K562 (cell line): ENCODE measurements at regions not wholly inside any gene's neighbourhood (a gene's known extent, or its start where the extent isn't known, plus 50 kb on each side); places are given as distances from the start of the nearest gene placed in this dataset.

Experiments used
- ATAC-seq: fragments of 200-7000 bp; cut with Tn5 transposase; 3 replicates; pipeline ENCODE4 v1.9.1; 2020; ENCODE audit warnings: moderate library complexity
- BruUV-seq: library from RNA; stranded (reverse); fragments of 400-500 nt; replicated peaks from 2 replicates; lab custom pipeline; 2021; lab: Mats Ljungman, UMichigan
- CTCF ChIA-PET: fragments of 300-600 bp; formaldehyde crosslinking; extraction: SDS; loops from one replicate; lab custom pipeline; 2021; ENCODE audit warnings: low intra/inter-chr PET ratio; lab: Yijun Ruan, JAX
- POLR2A ChIA-PET: fragments of 300-600, 350-650 bp; sonication (Branson Sonifier 250); formaldehyde crosslinking; extraction: SDS; loops from one replicate; lab custom pipeline; 2021; ENCODE audit warnings: antibody characterized with exemption, inconsistent platforms; lab: Yijun Ruan, JAX
- DNase-seq, 4 experiments: peaks; one replicate each; pipeline versions ENCODE4 v3.0.0 to v3.0.0-alpha.2; 2011 to 2018; ENCODE audit warnings: low spot score in 3 of 4, mixed read lengths in 3 of 4; ENCODE audit errors: extremely low read depth in 1 of 4
- FAIRE-seq: peaks from 2 replicates; lab custom pipeline; 2011; peaks lifted over from hg19 to GRCh38; lab: Jason Lieb, UNC
- H2AFZ ChIP-seq: 2 replicates; pipeline ENCODE4 v1.6.0; 2011; ENCODE audit warnings: low read depth, low read length, control low read depth, inconsistent platforms
- H3K27ac ChIP-seq: fragments of 200-600 bp; 3 replicates; pipeline ENCODE4 v1.8.0; 2011; ENCODE audit warnings: low read depth, mild to moderate bottlenecking, control low read depth, inconsistent platforms, low read length, moderate library complexity, mixed read lengths; ENCODE audit errors: extremely low read depth
- H3K27me3 ChIP-seq, 2 experiments: fragments of 300-600 bp in 1 of 2; 2 replicates in 1 of 2; 3 replicates in 1 of 2; pipeline versions ENCODE4 v1.6.0 to v1.8.0; 2011; ENCODE audit warnings: inconsistent platforms in 2 of 2, low read length in 2 of 2, mild to moderate bottlenecking in 1 of 2, mixed read lengths in 1 of 2, moderate library complexity in 1 of 2; ENCODE audit not compliant: control insufficient read depth in 2 of 2, insufficient read depth in 2 of 2
- H3K36me3 ChIP-seq: fragments of 300-600 bp; 3 replicates; pipeline ENCODE4 v1.8.0; 2011; ENCODE audit warnings: mild to moderate bottlenecking, low read length, inconsistent platforms; ENCODE audit not compliant: control insufficient read depth, insufficient read depth
- H3K4me1 ChIP-seq, 2 experiments: fragments of 200-600 bp in 1 of 2; replicated peaks in 1 of 2; 2 replicates in 1 of 2; 3 replicates in 1 of 2; pipeline versions ENCODE4 v1.5.1 to v1.8.0; 2011; ENCODE audit warnings: inconsistent platforms in 2 of 2, low read length in 2 of 2, mild to moderate bottlenecking in 1 of 2, mixed read lengths in 1 of 2, moderate library complexity in 1 of 2; ENCODE audit not compliant: control insufficient read depth in 2 of 2, insufficient read depth in 2 of 2
- H3K4me2 ChIP-seq: 2 replicates; pipeline ENCODE4 v1.6.1; 2011; ENCODE audit warnings: low read length, control low read depth, inconsistent platforms, mixed read lengths; ENCODE audit not compliant: insufficient read depth
- H3K4me3 ChIP-seq: fragments of 200-600 bp; sonication (generic), shearing (Covaris generic); 2 replicates; pipeline ENCODE4 v1.5.1; 2016; ENCODE audit warnings: control low read depth, inconsistent platforms
- H3K79me2 ChIP-seq: fragments of 200-600 bp; 3 replicates; pipeline ENCODE4 v1.8.0; 2011; ENCODE audit warnings: low read length, inconsistent platforms; ENCODE audit not compliant: control insufficient read depth, insufficient read depth
- H3K9ac ChIP-seq, 2 experiments: 2 replicates each; pipeline versions ENCODE4 v1.6.0 to v1.6.1; 2011; ENCODE audit warnings: low read depth in 2 of 2, low read length in 2 of 2, control low read depth in 1 of 2, inconsistent platforms in 1 of 2, mild to moderate bottlenecking in 1 of 2, mixed read lengths in 1 of 2; ENCODE audit not compliant: insufficient read depth in 1 of 2
- H3K9me1 ChIP-seq: one replicate; pipeline ENCODE4 v1.6.0; 2011; ENCODE audit warnings: inconsistent platforms, mild to moderate bottlenecking, low read length, moderate library complexity; ENCODE audit not compliant: control insufficient read depth, insufficient read depth
- H3K9me3 ChIP-seq: replicated peaks from 2 replicates; pipeline ENCODE4 v1.5.1; 2011; ENCODE audit warnings: low read depth, low read length, inconsistent platforms; ENCODE audit not compliant: control insufficient read depth, insufficient read depth
- H4K20me1 ChIP-seq: replicated peaks from 2 replicates; pipeline ENCODE4 v1.6.1; 2011; ENCODE audit warnings: low read length, inconsistent platforms, mixed read lengths; ENCODE audit not compliant: control insufficient read depth, insufficient read depth
- BRD4 ChIP-seq: fragments of 200-600 bp; sonication (generic); IDR thresholded peaks from 2 replicates; pipeline ENCODE4 v1.6.1; 2017; ENCODE audit warnings: inconsistent platforms
- MIER1 ChIP-seq: fragments of 450-650 bp; IDR thresholded peaks from 2 replicates; pipeline ENCODE4 v1.6.1; 2016; ENCODE audit warnings: antibody characterized with exemption, mild to moderate bottlenecking, low read depth
- PTTG1 ChIP-seq: fragments of 450-650 bp; IDR thresholded peaks from 2 replicates; pipeline ENCODE4 v1.6.1; 2016; ENCODE audit warnings: low read depth, mild to moderate bottlenecking, missing genetic modification characterization, missing compliant biosample characterization
- SUPT5H ChIP-seq: fragments of 450-650 bp; IDR thresholded peaks from 2 replicates; pipeline ENCODE4 v1.6.1; 2016
- ZBTB17 ChIP-seq: fragments of 450-650 bp; formaldehyde crosslinking; IDR thresholded peaks from 2 replicates; pipeline ENCODE4 v1.4.0; 2020; ENCODE audit warnings: mild to moderate bottlenecking
- ZC3H8 ChIP-seq: fragments of 450-650 bp; IDR thresholded peaks from 2 replicates; pipeline ENCODE4 v1.6.1; 2017
- ZNF165 ChIP-seq: fragments of 250-450 bp; sonication (Bioruptor Pico); IDR thresholded peaks from 2 replicates; pipeline ENCODE4 v1.4.0; 2020; ENCODE audit warnings: borderline replicate concordance
- ZNF175 ChIP-seq: fragments of 200-800 bp; sonication (Bioruptor generic); IDR thresholded peaks from 2 replicates; pipeline ENCODE4 v1.6.1; 2016; ENCODE audit warnings: low read depth, mild to moderate bottlenecking, missing genetic modification characterization, missing compliant biosample characterization
- ZNF668 ChIP-seq: fragments of 250-450 bp; sonication (Bioruptor Pico); IDR thresholded peaks from 2 replicates; pipeline ENCODE4 v1.8.0; 2022; ENCODE audit warnings: mild to moderate bottlenecking, inconsistent platforms
- WGBS: fragments of 100-300 bp; shearing (Covaris generic); methylation state at CpG from one replicate; pipeline ENCODE4 v1.1.6; 2016; ENCODE audit warnings: low coverage, mixed read lengths; ENCODE audit not compliant: insufficient coverage; ENCODE audit errors: missing lambda C conversion rate; 5-methylcytosine and 5-hydroxymethylcytosine counted together
- in situ Hi-C: fragments of 300-500 bp; cut with MboI; formaldehyde crosslinking; loops from 4 replicates; pipeline ENCODE4 v1.15.0; 2018; ENCODE audit warnings: inconsistent platforms, mixed read lengths
- intact Hi-C: fragments of 100-400 bp; cut with micrococcal nuclease; formaldehyde crosslinking; loops from 2 replicates; pipeline ENCODE4 v1.14.2; 2022
- TF ChIP-seq, protein P1 (sequence below), 2 experiments: fragments of 150-350 bp in 1 of 2; IDR thresholded peaks; 2 replicates each; pipeline ENCODE4 v1.6.1; 2012 to 2016; ENCODE audit warnings: low read depth in 2 of 2, low read length in 2 of 2, mild to moderate bottlenecking in 1 of 2, moderate library complexity in 1 of 2
- TF ChIP-seq, protein P2 (sequence below): fragments of 450-650 bp; IDR thresholded peaks from one replicate; pipeline ENCODE4 v1.6.1; 2018; ENCODE audit warnings: mild to moderate bottlenecking, moderate library complexity; ENCODE audit not compliant: partially characterized antibody
- TF ChIP-seq, protein P3 (sequence below): fragments of 250-450 bp; sonication (Bioruptor Pico); IDR thresholded peaks from 2 replicates; pipeline ENCODE4 v1.6.1; 2021; ENCODE audit warnings: mild to moderate bottlenecking

DNA sequence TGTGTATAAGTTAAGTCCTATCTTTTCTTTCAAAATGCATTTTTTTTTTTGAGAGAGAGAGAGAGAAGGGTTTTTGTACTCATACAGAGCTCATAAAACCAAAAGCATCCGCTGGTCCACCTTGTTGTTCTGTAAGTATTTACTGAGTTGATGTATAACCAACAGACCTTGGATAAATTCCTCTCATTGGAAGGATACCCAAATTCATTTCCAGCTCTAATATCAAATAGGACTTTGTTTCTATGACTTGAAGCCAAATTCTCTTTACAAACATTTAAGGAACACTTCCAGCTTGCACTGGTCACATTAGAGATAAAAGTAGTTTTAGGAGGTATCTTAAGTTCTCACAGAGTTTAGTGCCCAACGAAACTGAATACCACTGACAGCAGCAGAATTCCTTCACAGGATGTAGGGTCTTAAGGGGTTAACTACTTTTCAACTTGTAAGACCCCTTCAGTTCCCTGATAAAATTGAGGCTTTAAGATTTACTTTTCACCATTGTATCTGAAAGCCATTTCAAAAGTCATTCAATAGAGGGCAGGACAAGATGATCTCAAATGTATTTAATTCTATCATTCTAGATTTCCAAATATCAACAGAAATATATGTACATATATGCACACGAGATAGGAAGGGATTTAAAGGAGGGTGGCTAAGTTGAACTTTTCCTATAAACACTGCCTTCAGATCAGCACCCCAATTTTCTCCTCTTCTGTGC is 1398.5 kb upstream of the CELF4 start:
- ATAC-seq (no peak), DNase-seq (no peak), FAIRE-seq (no peak)
- intact Hi-C loops (no loop called here), in situ Hi-C loops (no loop called here)
- Histone ChIP-seq H3K36me3 (no peaks in the 10 kb centered on the region), H3K27ac (no peak overlapping the region), H3K4me1 (no peaks in the 10 kb centered on the region), H3K9me3 (no peaks in the 10 kb centered on the region), H3K4me2 (no peak overlapping the region), H3K79me2 (no peaks in the 10 kb centered on the region), H3K27me3 (no peaks in the 10 kb centered on the region), H4K20me1 (no peaks in the 10 kb centered on the region), H3K9ac (no peak overlapping the region), H2AFZ (no peak overlapping the region), H3K4me3 (no peak overlapping the region), H3K9me1 (no peaks in the 10 kb centered on the region)
- ChIA-PET POLR2A (no interaction called here), CTCF (no interaction called here)
- no TSS peak for BruUV-seq
- TF ChIP-seq, protein P1, sequence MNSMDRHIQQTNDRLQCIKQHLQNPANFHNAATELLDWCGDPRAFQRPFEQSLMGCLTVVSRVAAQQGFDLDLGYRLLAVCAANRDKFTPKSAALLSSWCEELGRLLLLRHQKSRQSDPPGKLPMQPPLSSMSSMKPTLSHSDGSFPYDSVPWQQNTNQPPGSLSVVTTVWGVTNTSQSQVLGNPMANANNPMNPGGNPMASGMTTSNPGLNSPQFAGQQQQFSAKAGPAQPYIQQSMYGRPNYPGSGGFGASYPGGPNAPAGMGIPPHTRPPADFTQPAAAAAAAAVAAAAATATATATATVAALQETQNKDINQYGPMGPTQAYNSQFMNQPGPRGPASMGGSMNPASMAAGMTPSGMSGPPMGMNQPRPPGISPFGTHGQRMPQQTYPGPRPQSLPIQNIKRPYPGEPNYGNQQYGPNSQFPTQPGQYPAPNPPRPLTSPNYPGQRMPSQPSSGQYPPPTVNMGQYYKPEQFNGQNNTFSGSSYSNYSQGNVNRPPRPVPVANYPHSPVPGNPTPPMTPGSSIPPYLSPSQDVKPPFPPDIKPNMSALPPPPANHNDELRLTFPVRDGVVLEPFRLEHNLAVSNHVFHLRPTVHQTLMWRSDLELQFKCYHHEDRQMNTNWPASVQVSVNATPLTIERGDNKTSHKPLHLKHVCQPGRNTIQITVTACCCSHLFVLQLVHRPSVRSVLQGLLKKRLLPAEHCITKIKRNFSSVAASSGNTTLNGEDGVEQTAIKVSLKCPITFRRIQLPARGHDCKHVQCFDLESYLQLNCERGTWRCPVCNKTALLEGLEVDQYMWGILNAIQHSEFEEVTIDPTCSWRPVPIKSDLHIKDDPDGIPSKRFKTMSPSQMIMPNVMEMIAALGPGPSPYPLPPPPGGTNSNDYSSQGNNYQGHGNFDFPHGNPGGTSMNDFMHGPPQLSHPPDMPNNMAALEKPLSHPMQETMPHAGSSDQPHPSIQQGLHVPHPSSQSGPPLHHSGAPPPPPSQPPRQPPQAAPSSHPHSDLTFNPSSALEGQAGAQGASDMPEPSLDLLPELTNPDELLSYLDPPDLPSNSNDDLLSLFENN (IDR thresholded peaks at IDR 0.05; ENCODE audit: low read depth in 2 of 2, low read length in 2 of 2): no peak
- TF ChIP-seq SUPT5H (no peak), MIER1 (no peak), BRD4 (no peak), ZBTB17 (CRISPR knock-in tag) (no peak), ZNF175 (CRISPR knock-in tag) (no peak), ZC3H8 (no peak), PTTG1 (tag) (no peak), ZNF165 (CRISPR knock-in tag) (no peak), ZNF668 (CRISPR knock-in tag) (no peak)
- TF ChIP-seq, protein P2, sequence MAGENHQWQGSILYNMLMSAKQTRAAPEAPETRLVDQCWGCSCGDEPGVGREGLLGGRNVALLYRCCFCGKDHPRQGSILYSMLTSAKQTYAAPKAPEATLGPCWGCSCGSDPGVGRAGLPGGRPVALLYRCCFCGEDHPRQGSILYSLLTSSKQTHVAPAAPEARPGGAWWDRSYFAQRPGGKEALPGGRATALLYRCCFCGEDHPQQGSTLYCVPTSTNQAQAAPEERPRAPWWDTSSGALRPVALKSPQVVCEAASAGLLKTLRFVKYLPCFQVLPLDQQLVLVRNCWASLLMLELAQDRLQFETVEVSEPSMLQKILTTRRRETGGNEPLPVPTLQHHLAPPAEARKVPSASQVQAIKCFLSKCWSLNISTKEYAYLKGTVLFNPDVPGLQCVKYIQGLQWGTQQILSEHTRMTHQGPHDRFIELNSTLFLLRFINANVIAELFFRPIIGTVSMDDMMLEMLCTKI: no peak
- TF ChIP-seq, protein P3, sequence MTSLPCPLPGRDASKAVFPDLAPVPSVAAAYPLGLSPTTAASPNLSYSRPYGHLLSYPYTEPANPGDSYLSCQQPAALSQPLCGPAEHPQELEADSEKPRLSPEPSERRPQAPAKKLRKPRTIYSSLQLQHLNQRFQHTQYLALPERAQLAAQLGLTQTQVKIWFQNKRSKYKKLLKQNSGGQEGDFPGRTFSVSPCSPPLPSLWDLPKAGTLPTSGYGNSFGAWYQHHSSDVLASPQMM (CRISPR knock-in tag): no peak
- WGBS: 0% methylated on average over 3 of the region's 3 CpGs
